Calu3 (cell line): ENCODE measurements at regions not wholly inside any gene's neighbourhood (a gene's known extent, or its start where the extent isn't known, plus 50 kb on each side); places are given as distances from the start of the nearest gene placed in this dataset.
"Not testable (repeated sequence)": the region's sequence is repeated elsewhere in the genome, so short reads cannot be mapped to it uniquely, and the experiment has no call there.

ENCODE experiments used
- BruUV-seq: library from RNA; stranded (reverse); fragments of 400-500 nt; replicated peaks from 2 replicates; lab custom pipeline; 2021; lab: Mats Ljungman, UMichigan
- CTCF ChIA-PET: fragments of 300-600 bp; sonication (Branson Sonifier 250); formaldehyde crosslinking; loops from one replicate; lab custom pipeline; 2022; ENCODE audit warnings: antibody characterized with exemption; lab: Charles Lee
- DNase-seq: peaks from one replicate; pipeline ENCODE4 v3.0.0; 2022
- H3K27ac Mint-ChIP-seq: one replicate; pipeline ENCODE4 v1.8.0; 2022; ENCODE audit warnings: mixed read lengths; ENCODE audit not compliant: unreplicated experiment
- H3K27me3 Mint-ChIP-seq: one replicate; pipeline ENCODE4 v1.8.0; 2022; ENCODE audit warnings: mixed read lengths; ENCODE audit not compliant: unreplicated experiment
- H3K36me3 Mint-ChIP-seq: one replicate; pipeline ENCODE4 v1.8.0; 2022; ENCODE audit warnings: mild to moderate bottlenecking, moderate library complexity, mixed read lengths; ENCODE audit not compliant: insufficient read depth, unreplicated experiment
- H3K4me1 Mint-ChIP-seq: one replicate; pipeline ENCODE4 v1.8.0; 2022; ENCODE audit warnings: mild to moderate bottlenecking, low read depth, mixed read lengths; ENCODE audit not compliant: unreplicated experiment
- H3K4me3 Mint-ChIP-seq: one replicate; pipeline ENCODE4 v1.8.0; 2022; ENCODE audit warnings: mild to moderate bottlenecking, low read depth, moderate library complexity, mixed read lengths; ENCODE audit not compliant: unreplicated experiment
- H3K9me3 Mint-ChIP-seq: one replicate; pipeline ENCODE4 v1.8.0; 2022; ENCODE audit warnings: low read depth, mixed read lengths; ENCODE audit not compliant: unreplicated experiment
- intact Hi-C: fragments of 100-400 bp; cut with micrococcal nuclease; formaldehyde crosslinking; loops from one replicate; pipeline ENCODE4 v1.10.0; 2022; ENCODE audit not compliant: unreplicated experiment
- TF ChIP-seq, protein P1 (sequence below): fragments of 200-600 bp; IDR thresholded peaks from one replicate; pipeline ENCODE4 v1.8.0; 2022; ENCODE audit warnings: antibody characterized with exemption; ENCODE audit not compliant: unreplicated experiment

DNA sequence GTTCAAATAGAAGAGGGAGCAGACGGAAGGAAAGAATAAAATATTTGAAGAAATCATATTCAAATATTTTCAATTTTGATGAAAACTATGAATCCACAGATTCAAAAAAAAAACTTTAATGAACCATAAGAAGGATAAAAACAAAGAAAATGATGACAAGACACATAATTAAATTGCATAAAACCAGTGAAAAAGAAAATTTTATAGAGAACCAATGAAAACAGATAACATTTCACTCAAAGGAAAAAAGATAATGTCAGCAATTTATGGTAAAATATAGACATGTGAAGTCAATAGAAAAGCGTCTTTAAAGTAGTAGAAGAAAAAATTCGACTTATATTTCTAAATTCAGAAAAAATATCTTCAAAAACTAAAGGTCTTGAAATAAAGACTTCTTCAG, 546.5 kb upstream of the ATXN7L3B start:
- Mint-ChIP-seq H3K27ac (no peak overlapping the region), H3K4me3 (no peak overlapping the region), H3K27me3 (no peaks in the 10 kb centered on the region), H3K36me3 (no peaks in the 10 kb centered on the region), H3K9me3 (no peaks in the 10 kb centered on the region), H3K4me1 (no peaks in the 10 kb centered on the region)
- intact Hi-C loops = no loop called here
- TF ChIP-seq, protein P1, sequence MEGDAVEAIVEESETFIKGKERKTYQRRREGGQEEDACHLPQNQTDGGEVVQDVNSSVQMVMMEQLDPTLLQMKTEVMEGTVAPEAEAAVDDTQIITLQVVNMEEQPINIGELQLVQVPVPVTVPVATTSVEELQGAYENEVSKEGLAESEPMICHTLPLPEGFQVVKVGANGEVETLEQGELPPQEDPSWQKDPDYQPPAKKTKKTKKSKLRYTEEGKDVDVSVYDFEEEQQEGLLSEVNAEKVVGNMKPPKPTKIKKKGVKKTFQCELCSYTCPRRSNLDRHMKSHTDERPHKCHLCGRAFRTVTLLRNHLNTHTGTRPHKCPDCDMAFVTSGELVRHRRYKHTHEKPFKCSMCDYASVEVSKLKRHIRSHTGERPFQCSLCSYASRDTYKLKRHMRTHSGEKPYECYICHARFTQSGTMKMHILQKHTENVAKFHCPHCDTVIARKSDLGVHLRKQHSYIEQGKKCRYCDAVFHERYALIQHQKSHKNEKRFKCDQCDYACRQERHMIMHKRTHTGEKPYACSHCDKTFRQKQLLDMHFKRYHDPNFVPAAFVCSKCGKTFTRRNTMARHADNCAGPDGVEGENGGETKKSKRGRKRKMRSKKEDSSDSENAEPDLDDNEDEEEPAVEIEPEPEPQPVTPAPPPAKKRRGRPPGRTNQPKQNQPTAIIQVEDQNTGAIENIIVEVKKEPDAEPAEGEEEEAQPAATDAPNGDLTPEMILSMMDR = no peak
- no peak for DNase-seq
- CTCF ChIA-PET = no interaction called here
- no TSS peak for BruUV-seq

DNA sequence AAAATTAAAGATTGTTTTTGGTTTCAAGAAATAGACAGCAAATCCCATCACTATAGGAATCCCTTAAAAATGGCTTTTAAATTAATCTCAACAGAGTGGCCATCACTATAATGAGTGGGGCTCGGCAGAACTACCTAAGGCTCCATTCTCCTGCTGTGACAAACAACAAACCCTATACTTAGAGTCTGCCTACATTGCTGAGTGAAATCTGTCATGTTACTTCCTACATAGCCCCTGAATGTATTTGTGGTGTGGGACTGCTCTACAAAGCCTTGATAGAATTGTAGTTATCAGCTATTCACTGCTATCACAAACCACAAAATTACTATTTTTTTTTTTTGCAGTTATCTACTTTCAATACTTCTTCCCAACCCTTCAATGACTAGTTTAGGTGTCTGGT, 538.7 kb upstream of the ATXN7L3B start:
- intact Hi-C loops = no loop called here
- TF ChIP-seq, protein P1 = no peak
- CTCF ChIA-PET = no interaction called here
- no peak for DNase-seq
- Mint-ChIP-seq H3K27me3 (no peaks in the 10 kb centered on the region), H3K9me3 (no peaks in the 10 kb centered on the region), H3K4me3 (no peak overlapping the region), H3K36me3 (no peaks in the 10 kb centered on the region), H3K4me1 (no peaks in the 10 kb centered on the region), H3K27ac (no peak overlapping the region)
- BruUV-seq = no TSS peak

DNA sequence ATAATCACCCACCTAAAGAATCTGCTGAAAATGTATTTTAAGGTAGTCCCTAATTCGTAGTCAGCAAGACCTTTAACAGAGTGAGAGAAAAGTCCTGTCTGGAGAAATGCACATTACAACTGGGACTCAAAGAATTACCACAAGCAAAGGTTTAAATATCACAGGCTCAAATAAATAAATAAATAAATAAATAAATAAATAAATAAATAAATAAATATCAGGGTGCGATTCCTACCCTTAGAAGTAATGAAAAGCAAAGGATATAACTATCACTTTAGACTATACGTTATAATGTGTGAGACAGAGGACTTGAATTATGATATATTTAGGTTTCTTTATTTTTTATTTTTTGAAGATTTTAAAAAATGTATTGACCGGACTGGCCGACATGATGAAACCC, 522.5 kb upstream of the ATXN7L3B start:
- no peaks in the 10 kb centered on the region for H3K9me3 Mint-ChIP-seq

DNA sequence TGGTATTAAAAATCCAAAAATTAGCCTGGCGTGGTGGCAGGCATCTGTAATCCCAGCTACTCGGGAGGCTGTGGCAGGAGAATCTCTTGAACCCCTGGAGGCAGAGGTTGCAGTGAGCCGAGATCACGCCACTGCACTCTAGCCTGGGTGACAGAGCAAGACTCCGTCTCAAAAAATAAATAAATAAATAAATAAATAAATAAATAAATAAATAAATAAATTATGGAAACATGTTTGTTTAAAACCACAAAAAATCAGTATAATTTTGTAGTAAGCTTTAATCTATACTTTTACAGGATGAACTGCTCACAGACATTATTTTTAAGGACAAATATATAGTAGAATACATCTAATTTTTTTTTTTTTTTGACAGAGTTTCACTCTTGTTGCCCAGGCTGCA, 521.3 kb upstream of the ATXN7L3B start:
- H3K4me3 Mint-ChIP-seq, H3K4me1 Mint-ChIP-seq, H3K27ac Mint-ChIP-seq, H3K36me3 Mint-ChIP-seq, CTCF ChIA-PET, H3K9me3 Mint-ChIP-seq, intact Hi-C loops, DNase-seq, BruUV-seq, H3K27me3 Mint-ChIP-seq: not testable (repeated sequence)

More for the DNA sequence above, 522.5 kb upstream of the ATXN7L3B start:
- Mint-ChIP-seq H3K36me3 (no peaks in the 10 kb centered on the region), H3K4me3 (no peak overlapping the region), H3K4me1 (peaks cover 8% of the 10 kb centered on the region), H3K27ac (no peak overlapping the region), H3K27me3 (no peaks in the 10 kb centered on the region)
- DNase-seq = no peak
- TF ChIP-seq, protein P1 = no peak
- BruUV-seq = no TSS peak
- intact Hi-C loops = no loop called here
- CTCF ChIA-PET = interaction anchor here (0.7 kb wide), 4 partner anchors 135 to 1747 kb away, joined by 3 to 9 read pairs (median 4); no protein-coding TSS in a partner anchor

DNA sequence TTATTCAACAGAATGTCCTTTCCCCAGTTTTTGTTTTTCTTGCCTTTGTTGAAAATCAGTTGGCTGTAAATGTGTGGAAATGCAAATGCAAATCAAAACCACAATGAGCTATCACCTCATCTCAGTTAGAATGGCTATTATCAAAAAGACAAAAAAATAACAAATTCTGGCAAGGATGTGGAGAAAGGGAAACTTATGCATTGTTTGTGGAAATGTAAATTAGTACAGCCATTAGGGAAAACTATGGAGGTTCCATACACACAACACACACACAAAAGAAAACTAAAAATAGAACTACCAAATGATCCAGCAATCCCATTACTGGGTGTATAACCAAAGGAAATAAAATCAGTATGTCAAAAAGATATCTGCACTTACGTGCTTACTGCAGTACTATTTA, 518.8 kb upstream of the ATXN7L3B start:
- H3K27ac Mint-ChIP-seq = no peak overlapping the region
- no peak overlapping the region for H3K4me3 Mint-ChIP-seq
- no peaks in the 10 kb centered on the region for H3K27me3 Mint-ChIP-seq
- H3K9me3 Mint-ChIP-seq = no peaks in the 10 kb centered on the region
- H3K4me1 Mint-ChIP-seq = peaks cover 10% of the 10 kb centered on the region
- DNase-seq = no peak
- intact Hi-C loops = no loop called here
- TF ChIP-seq, protein P1 = no peak
- no TSS peak for BruUV-seq
- CTCF ChIA-PET = no interaction called here
- H3K36me3 Mint-ChIP-seq = no peaks in the 10 kb centered on the region
